ENCODE measurements at regions not wholly inside any gene's neighbourhood (a gene's known extent, or its start where the extent isn't known, plus 50 kb on each side); places are given as distances from the start of the nearest gene placed in this dataset.

- no peak for TF ChIP-seq EZH2phosphoT487 (conservative IDR thresholded peaks at IDR 0.05; ENCODE audit: low read length)
- no peak for TF ChIP-seq CTCF (IDR thresholded peaks at IDR 0.05; ENCODE audit: insufficient read depth, low read length, poor library complexity, severe bottlenecking)
- H3K4me2 ChIP-seq (ENCODE audit: low read depth, low read length, poor library complexity, severe bottlenecking), result no peak overlapping the region
- H3K36me3 ChIP-seq (ENCODE audit: low read length), result no peaks in the 10 kb centered on the region
Measured at GRCh38 chr3:78026318-78026828, 986.5 kb downstream of the ROBO2 start.

GRCh38 chr3:78029775-78030174 lies 989.9 kb downstream of the ROBO2 start:
- Histone ChIP-seq H3K36me3 (ENCODE audit: low read length) (no peaks in the 10 kb centered on the region), H3K9me3 (ENCODE audit: insufficient read depth, low read length) (no peaks in the 10 kb centered on the region), H3K79me2 (ENCODE audit: insufficient read depth, low read length) (no peaks in the 10 kb centered on the region), H3K9me2 (replicated peaks; ENCODE audit: insufficient read depth, low read length) (no peaks in the 10 kb centered on the region), H4K20me1 (ENCODE audit: low read depth, low read length) (no peaks in the 10 kb centered on the region), H3K9ac (ENCODE audit: low read length) (no peak overlapping the region), H3K4me2 (ENCODE audit: low read depth, low read length, poor library complexity, severe bottlenecking) (no peak overlapping the region), H3K27me3 (ENCODE audit: low read length) (no peaks in the 10 kb centered on the region), H3F3A (ENCODE audit: insufficient read depth) (no peaks in the 10 kb centered on the region), H3K27ac (ENCODE audit: low read depth, low read length) (no peak overlapping the region), H2AFZ (ENCODE audit: low read depth, low read length, severe bottlenecking) (no peak overlapping the region), H3K4me3 (ENCODE audit: insufficient read depth, low read length, poor library complexity, severe bottlenecking) (no peak overlapping the region)
- TF ChIP-seq EZH2phosphoT487 (conservative IDR thresholded peaks at IDR 0.05; ENCODE audit: low read length), result no peak
- TF ChIP-seq CTCF (IDR thresholded peaks at IDR 0.05; ENCODE audit: insufficient read depth, low read length, poor library complexity, severe bottlenecking), result no peak

More at GRCh38 chr3:78026318-78026828, 986.5 kb downstream of the ROBO2 start:
- Histone ChIP-seq H3K79me2 (ENCODE audit: insufficient read depth, low read length) (no peaks in the 10 kb centered on the region), H3K27ac (ENCODE audit: low read depth, low read length) (no peak overlapping the region), H3F3A (ENCODE audit: insufficient read depth) (no peaks in the 10 kb centered on the region), H3K27me3 (ENCODE audit: low read length) (no peaks in the 10 kb centered on the region), H3K4me3 (ENCODE audit: insufficient read depth, low read length, poor library complexity, severe bottlenecking) (no peak overlapping the region), H3K9me2 (replicated peaks; ENCODE audit: insufficient read depth, low read length) (no peaks in the 10 kb centered on the region), H4K20me1 (ENCODE audit: low read depth, low read length) (no peaks in the 10 kb centered on the region), H2AFZ (ENCODE audit: low read depth, low read length, severe bottlenecking) (no peak overlapping the region), H3K9me3 (ENCODE audit: insufficient read depth, low read length) (no peaks in the 10 kb centered on the region), H3K9ac (ENCODE audit: low read length) (no peak overlapping the region)

GRCh38 chr3:78035131-78035641 lies 995.3 kb downstream of the ROBO2 start:
- H3K9ac ChIP-seq (ENCODE audit: low read length), result no peak overlapping the region
- no peak overlapping the region for H3K27ac ChIP-seq (ENCODE audit: low read depth, low read length)
- no peaks in the 10 kb centered on the region for H3F3A ChIP-seq (ENCODE audit: insufficient read depth)
- TF ChIP-seq CTCF (IDR thresholded peaks at IDR 0.05; ENCODE audit: insufficient read depth, low read length, poor library complexity, severe bottlenecking) (no peak), EZH2phosphoT487 (conservative IDR thresholded peaks at IDR 0.05; ENCODE audit: low read length) (no peak)
- no peak overlapping the region for H2AFZ ChIP-seq (ENCODE audit: low read depth, low read length, severe bottlenecking)
- no peak overlapping the region for H3K4me2 ChIP-seq (ENCODE audit: low read depth, low read length, poor library complexity, severe bottlenecking)
- H4K20me1 ChIP-seq (ENCODE audit: low read depth, low read length), result no peaks in the 10 kb centered on the region
- no peak overlapping the region for H3K4me3 ChIP-seq (ENCODE audit: insufficient read depth, low read length, poor library complexity, severe bottlenecking)
- no peaks in the 10 kb centered on the region for H3K79me2 ChIP-seq (ENCODE audit: insufficient read depth, low read length)
- H3K9me3 ChIP-seq (ENCODE audit: insufficient read depth, low read length), result no peaks in the 10 kb centered on the region
- no peaks in the 10 kb centered on the region for H3K36me3 ChIP-seq (ENCODE audit: low read length)
- H3K9me2 ChIP-seq (replicated peaks; ENCODE audit: insufficient read depth, low read length), result no peaks in the 10 kb centered on the region
- H3K27me3 ChIP-seq (ENCODE audit: low read length), result no peaks in the 10 kb centered on the region
